Spleen (tissue), 11 donors: ENCODE measurements at regions not wholly inside any gene's neighbourhood (a gene's known extent, or its start where the extent isn't known, plus 50 kb on each side); places are given as distances from the start of the nearest gene placed in this dataset.

Experiments used
- DNase-seq: peaks from one replicate; pipeline ENCODE4 v3.0.0-alpha.2; 2020
- H3K27ac ChIP-seq, 8 donors: fragments of 200-600 bp; sonication (generic) in 7 of 8; 1 replicate in 4 of 8; 2 replicates in 4 of 8; pipeline versions ENCODE4 v1.5.0 to v1.8.0; 2016 to 2021; ENCODE audit warnings: inconsistent platforms in 4 of 8, mild to moderate bottlenecking in 4 of 8, moderate library complexity in 1 of 8
- H3K27me3 ChIP-seq, 7 donors: fragments of 200-600 bp; sonication (generic) in 6 of 7; replicated peaks in 1 of 7; 1 replicate in 4 of 7; 2 replicates in 3 of 7; pipeline versions ENCODE4 v1.5.0 to v1.8.0; 2016 to 2021; ENCODE audit warnings: inconsistent platforms in 3 of 7, mild to moderate bottlenecking in 1 of 7
- H3K36me3 ChIP-seq, 6 donors: fragments of 200-600 bp; sonication (generic) in 5 of 6; 1 replicate in 4 of 6; 2 replicates in 2 of 6; pipeline versions ENCODE4 v1.5.0 to v1.8.0; 2016 to 2021; ENCODE audit warnings: inconsistent platforms in 2 of 6
- H3K4me1 ChIP-seq, 6 donors: fragments of 200-600 bp; sonication (generic) in 5 of 6; 1 replicate in 3 of 6; 2 replicates in 3 of 6; pipeline versions ENCODE4 v1.5.0 to v1.8.0; 2016 to 2021; ENCODE audit warnings: inconsistent platforms in 3 of 6
- H3K4me3 ChIP-seq, 8 donors: fragments of 200-600 bp; sonication (generic) in 7 of 8; 1 replicate in 4 of 8; 2 replicates in 4 of 8; pipeline versions ENCODE4 v1.5.0 to v1.8.0; 2016 to 2021; ENCODE audit warnings: inconsistent platforms in 4 of 8, mild to moderate bottlenecking in 4 of 8, moderate library complexity in 2 of 8
- H3K9me3 ChIP-seq, 8 donors: fragments of 200-600 bp; sonication (generic) in 7 of 8; 1 replicate in 4 of 8; 2 replicates in 4 of 8; pipeline versions ENCODE4 v1.5.0 to v1.8.0; 2016 to 2021; ENCODE audit warnings: inconsistent platforms in 4 of 8
- CTCF ChIP-seq, 11 experiments: fragments of 200-600 bp in 7 of 11; fragments of 450-650 bp in 4 of 11; sonication (generic) in 4 of 11; IDR thresholded peaks in 8 of 11; conservative IDR thresholded peaks in 3 of 11; 1 replicate in 7 of 11; 2 replicates in 4 of 11; pipeline versions ENCODE4 v1.4.0 to v1.8.0; 2016 to 2021; ENCODE audit warnings: antibody characterized with exemption in 11 of 11, inconsistent platforms in 4 of 11, mild to moderate bottlenecking in 1 of 11
- POLR2A ChIP-seq, 3 donors: fragments of 450-650 bp; IDR thresholded peaks; one replicate each; pipeline ENCODE4 v1.5.1; 2017; ENCODE audit warnings: antibody characterized with exemption in 3 of 3, mild to moderate bottlenecking in 1 of 3
- POLR2AphosphoS5 ChIP-seq, 3 donors: sonication (generic); formaldehyde crosslinking; IDR thresholded peaks; one replicate each; pipeline ENCODE4 v1.5.1; 2017; ENCODE audit warnings: antibody characterized with exemption in 3 of 3
- WGBS, 5 donors: extraction: QIAGEN DNeasy Blood & Tissue Kit in 3 of 5; methylation state at CpG; one replicate each; pipeline versions ENCODE4 v1.1.5 to v1.1.7; 2013 to 2018; 5-methylcytosine and 5-hydroxymethylcytosine counted together
- intact Hi-C: fragments of 100-400 bp; cut with DNase I; formaldehyde crosslinking; loops from one replicate; pipeline ENCODE4 v1.15.0; 2023; ENCODE audit warnings: low total_unique reads
- donor health status: healthy with polysubstance abuse.
- donor health status: DM: no; HTN: no; CAD: no; lungs with moderate emphysema.
- donor health status: DM: no; HTN: no; CAD: no.
- donor health status: Bipolar disorder and iron deficiency.
- donor health status: healthy.
- donor health status: DM: no; HTN: no; CAD: no.
- donor health status: DM: yes; HTN: yes; CAD: no.

- TF ChIP-seq CTCF (IDR thresholded peaks at IDR 0.05 in 8 of 11, conservative IDR thresholded peaks at IDR 0.05 in 3 of 11) (no peak), POLR2AphosphoS5 (IDR thresholded peaks at IDR 0.05) (no peak), POLR2A (IDR thresholded peaks at IDR 0.05) (no peak)
- H3K27ac ChIP-seq, result no peak overlapping the region
- 70 to 83% (median 74%) methylated on average over 5 of the region's 5 CpGs for WGBS, 5 donors
- intact Hi-C loops, result no loop called here
- no peak for DNase-seq
- no peaks in the 10 kb centered on the region for H3K36me3 ChIP-seq
- peaks cover 0 to 29% (median 9%) of the 10 kb centered on the region in 8 donors for H3K9me3 ChIP-seq
- no peak overlapping the region for H3K4me3 ChIP-seq
- H3K4me1 ChIP-seq, result no peaks in the 10 kb centered on the region
- H3K27me3 ChIP-seq, result peaks cover 0 to 14% (median 0%) of the 10 kb centered on the region in 7 donors
Measured at GRCh38 chr19:29336425-29336824, 123.5 kb upstream of the UQCRFS1 start.

- WGBS, 5 donors, result 47 to 64% (median 63%) methylated on average over 5 to 6 of the region's 6 CpGs
- peaks cover 0 to 35% (median 15%) of the 10 kb centered on the region in 8 donors for H3K9me3 ChIP-seq
- H3K4me3 ChIP-seq, result no peak overlapping the region
- DNase-seq, result no peak
- no peaks in the 10 kb centered on the region for H3K4me1 ChIP-seq
- H3K27ac ChIP-seq, result no peak overlapping the region
- peaks cover 0 to 14% (median 0%) of the 10 kb centered on the region in 7 donors for H3K27me3 ChIP-seq
- intact Hi-C loops, result no loop called here
- H3K36me3 ChIP-seq, result no peaks in the 10 kb centered on the region
- no peak for TF ChIP-seq POLR2AphosphoS5 (IDR thresholded peaks at IDR 0.05)
- no peak for TF ChIP-seq POLR2A (IDR thresholded peaks at IDR 0.05)
- no peak for TF ChIP-seq CTCF (IDR thresholded peaks at IDR 0.05 in 8 of 11, conservative IDR thresholded peaks at IDR 0.05 in 3 of 11)
Measured at GRCh38 chr19:29337029-29337428, 124.1 kb upstream of the UQCRFS1 start.

- no peak for DNase-seq
- Histone ChIP-seq H3K27ac (no peak overlapping the region), H3K27me3 (peaks cover 0 to 14% (median 0%) of the 10 kb centered on the region in 7 donors), H3K4me1 (no peaks in the 10 kb centered on the region), H3K36me3 (no peaks in the 10 kb centered on the region), H3K4me3 (no peak overlapping the region), H3K9me3 (peaks cover 0 to 49% (median 29%) of the 10 kb centered on the region in 8 donors)
- TF ChIP-seq CTCF (IDR thresholded peaks at IDR 0.05 in 8 of 11, conservative IDR thresholded peaks at IDR 0.05 in 3 of 11) (no peak), POLR2A (IDR thresholded peaks at IDR 0.05) (no peak), POLR2AphosphoS5 (IDR thresholded peaks at IDR 0.05) (no peak)
- intact Hi-C loops, result no loop called here
- 39 to 69% (median 53%) methylated on average over 1 of the region's 1 CpG for WGBS, 5 donors
Measured at GRCh38 chr19:29338480-29338879, 125.5 kb upstream of the UQCRFS1 start.

GRCh38 chr19:29342721-29343120, 129.8 kb upstream of the UQCRFS1 start:
- no peak for TF ChIP-seq POLR2AphosphoS5 (IDR thresholded peaks at IDR 0.05)
- no peak for TF ChIP-seq POLR2A (IDR thresholded peaks at IDR 0.05)
- TF ChIP-seq CTCF (IDR thresholded peaks at IDR 0.05 in 8 of 11, conservative IDR thresholded peaks at IDR 0.05 in 3 of 11), result no peak
- WGBS, 5 donors, result 83 to 93% (median 89%) methylated on average over 1 of the region's 1 CpG
- Histone ChIP-seq H3K27me3 (peaks cover 0 to 7% (median 0%) of the 10 kb centered on the region in 7 donors), H3K4me3 (no peak overlapping the region), H3K9me3 (peaks cover 5 to 88% (median 70%) of the 10 kb centered on the region in 8 donors), H3K27ac (no peak overlapping the region), H3K36me3 (no peaks in the 10 kb centered on the region), H3K4me1 (no peaks in the 10 kb centered on the region)
- intact Hi-C loops, result no loop called here
- DNase-seq, result no peak
